B cell (primary cell): ENCODE measurements at regions not wholly inside any gene's neighbourhood (a gene's known extent, or its start where the extent isn't known, plus 50 kb on each side); places are given as distances from the start of the nearest gene placed in this dataset.
"Not testable (repeated sequence)": the region's sequence is repeated elsewhere in the genome, so short reads cannot be mapped to it uniquely, and the experiment has no call there.

ENCODE experiments used
- ATAC-seq: fragments of 200-7000 bp; cut with Tn5 transposase; one replicate; pipeline ENCODE4 v1.10.0; 2021; ENCODE audit warnings: low read depth, mild to moderate bottlenecking, moderate number of reproducible peaks, moderate library complexity
- CTCF ChIA-PET: fragments of 350-600 bp; sonication (Branson Sonifier 250); formaldehyde crosslinking; loops from one replicate; lab custom pipeline; 2021; ENCODE audit warnings: antibody characterized with exemption, inconsistent platforms; lab: Charles Lee
- POLR2A ChIA-PET: fragments of 350-600 bp; sonication (Branson Sonifier 250); formaldehyde crosslinking; loops from one replicate; lab custom pipeline; 2021; ENCODE audit warnings: antibody characterized with exemption; lab: Charles Lee
- DNase-seq: peaks from one replicate; pipeline ENCODE4 v3.0.0; 2013
- H2AFZ ChIP-seq: 2 replicates; pipeline ENCODE4 v1.6.1; 2012; ENCODE audit warnings: mild to moderate bottlenecking, low read depth, low read length; ENCODE audit not compliant: insufficient read depth, poor library complexity, severe bottlenecking
- H3K27ac ChIP-seq, 2 donors: 1 replicate in 1 of 2; 2 replicates in 1 of 2; pipeline ENCODE4 v1.5.1; 2012 to 2013; ENCODE audit warnings: low read length in 2 of 2, mild to moderate bottlenecking in 2 of 2, moderate library complexity in 1 of 2
- H3K27me3 ChIP-seq, 4 experiments: fragments of 200-600 bp in 1 of 4; sonication (generic) in 1 of 4; replicated peaks in 1 of 4; 1 replicate in 2 of 4; 2 replicates in 2 of 4; pipeline versions ENCODE4 v1.6.1 to v1.7.0; 2013 to 2016; ENCODE audit warnings: low read length in 3 of 4, mild to moderate bottlenecking in 2 of 4, mixed read lengths in 1 of 4, moderate library complexity in 1 of 4; ENCODE audit not compliant: insufficient read depth in 4 of 4, control insufficient read depth in 3 of 4; ENCODE audit errors: control extremely low read depth in 1 of 4
- H3K36me3 ChIP-seq, 2 experiments: replicated peaks in 1 of 2; 1 replicate in 1 of 2; 2 replicates in 1 of 2; pipeline versions ENCODE4 v1.6.1 to v1.7.1; 2013; ENCODE audit warnings: low read length in 1 of 2; ENCODE audit not compliant: insufficient read depth in 2 of 2, control insufficient read depth in 1 of 2; ENCODE audit errors: control extremely low read depth in 1 of 2, extremely low read depth in 1 of 2
- H3K4me1 ChIP-seq, 2 donors: fragments of 200-600 bp in 1 of 2; sonication (generic) in 1 of 2; 1 replicate in 1 of 2; 2 replicates in 1 of 2; pipeline versions ENCODE4 v1.5.1 to v1.6.1; 2013 to 2017; ENCODE audit warnings: low read length in 2 of 2; ENCODE audit not compliant: control insufficient read depth in 2 of 2, insufficient read depth in 2 of 2
- H3K4me2 ChIP-seq: replicated peaks from 2 replicates; pipeline ENCODE3; 2012; ENCODE audit warnings: mild to moderate bottlenecking, low read depth, low read length; ENCODE audit not compliant: poor library complexity, severe bottlenecking
- H3K4me3 ChIP-seq, 5 experiments: fragments of 200-600 bp in 1 of 5; sonication (generic) in 1 of 5; 1 replicate in 3 of 5; 2 replicates in 2 of 5; pipeline versions ENCODE4 v1.5.1 to v1.7.0; 2011 to 2016; ENCODE audit warnings: low read length in 4 of 5, mild to moderate bottlenecking in 4 of 5, low read depth in 2 of 5, control low read depth in 1 of 5, moderate library complexity in 1 of 5; ENCODE audit not compliant: insufficient read depth in 1 of 5; ENCODE audit errors: control extremely low read depth in 1 of 5, extremely low read depth in 1 of 5
- H3K79me2 ChIP-seq: fragments of 200-600 bp; sonication (generic); one replicate; pipeline ENCODE4 v1.6.0; 2016; ENCODE audit warnings: low read length; ENCODE audit not compliant: control insufficient read depth, insufficient read depth
- H3K9ac ChIP-seq: fragments of 200-600 bp; sonication (generic); 2 replicates; pipeline ENCODE4 v1.6.1; 2017; ENCODE audit warnings: mild to moderate bottlenecking, low read length, moderate library complexity
- H3K9me3 ChIP-seq, 3 donors: one replicate each; pipeline versions ENCODE4 v1.6.1 to v1.7.1; 2013; ENCODE audit warnings: low read length in 2 of 3; ENCODE audit not compliant: control insufficient read depth in 2 of 3, insufficient read depth in 1 of 3; ENCODE audit errors: control extremely low read depth in 1 of 3
- H4K20me1 ChIP-seq: 2 replicates; pipeline ENCODE4 v1.6.0; 2012; ENCODE audit warnings: mild to moderate bottlenecking, low read length; ENCODE audit not compliant: insufficient read depth, control insufficient read depth, poor library complexity, severe bottlenecking
- H3K27ac Mint-ChIP-seq: one replicate; pipeline ENCODE4 v1.8.0; 2021; ENCODE audit warnings: mixed read lengths
- H3K27me3 Mint-ChIP-seq: one replicate; pipeline ENCODE4 v1.8.0; 2021; ENCODE audit warnings: mixed read lengths
- H3K4me1 Mint-ChIP-seq: one replicate; pipeline ENCODE4 v1.8.0; 2021; ENCODE audit warnings: mixed read lengths
- H3K4me3 Mint-ChIP-seq: one replicate; pipeline ENCODE4 v1.8.0; 2021; ENCODE audit warnings: mixed read lengths
- H3K9me3 Mint-ChIP-seq: one replicate; pipeline ENCODE4 v1.8.0; 2022; ENCODE audit warnings: mixed read lengths; ENCODE audit not compliant: insufficient read depth
- CTCF ChIP-seq: fragments of 200-600 bp; IDR thresholded peaks from one replicate; pipeline ENCODE4 v1.8.0; 2022; ENCODE audit warnings: antibody characterized with exemption, mild to moderate bottlenecking
- EZH2 ChIP-seq: IDR thresholded peaks from 2 replicates; pipeline ENCODE4 v1.6.1; 2012; ENCODE audit warnings: borderline replicate concordance, low read depth, mild to moderate bottlenecking, moderate library complexity, low read length; ENCODE audit not compliant: insufficient read depth, poor library complexity, severe bottlenecking
- WGBS: methylation state at CpG from one replicate; pipeline ENCODE4 v1.1.5; 2013; ENCODE audit warnings: missing lambda C conversion rate; ENCODE audit not compliant: insufficient coverage; 5-methylcytosine and 5-hydroxymethylcytosine counted together
- intact Hi-C: fragments of 100-400 bp; cut with micrococcal nuclease; formaldehyde crosslinking; loops from one replicate; pipeline ENCODE4 v1.10.0; 2022

- no peak for TF ChIP-seq CTCF
- TF ChIP-seq EZH2, result no peak
- ATAC-seq (no peak), DNase-seq (no peak)
- Mint-ChIP-seq H3K27ac (no peak overlapping the region), H3K27me3 (no peaks in the 10 kb centered on the region), H3K4me1 (no peaks in the 10 kb centered on the region), H3K4me3 (no peak overlapping the region), H3K9me3 (peaks cover 8% of the 10 kb centered on the region)
- no peak overlapping the region for H3K9ac ChIP-seq
- intact Hi-C loops, result no loop called here
- H3K27ac ChIP-seq, result no peak overlapping the region
- H3K79me2 ChIP-seq, result no peaks in the 10 kb centered on the region
- H3K4me2 ChIP-seq, result no peak overlapping the region
- no CpG with 5 or more reads among the region's 3 CpGs for WGBS
- ChIA-PET CTCF (no interaction called here), POLR2A (no interaction called here)
- no peaks in the 10 kb centered on the region for H3K4me1 ChIP-seq
- no peak overlapping the region for H2AFZ ChIP-seq
- H4K20me1 ChIP-seq, result no peaks in the 10 kb centered on the region
- no peaks in the 10 kb centered on the region for H3K36me3 ChIP-seq
- H3K9me3 ChIP-seq, result no peaks in the 10 kb centered on the region
- H3K27me3 ChIP-seq, result no peaks in the 10 kb centered on the region
- no peak overlapping the region for H3K4me3 ChIP-seq
These were observed 200.5 kb downstream of the PCDH20 start for GRCh38 chr13:61215116-61215515.

- no peak overlapping the region for H3K27ac Mint-ChIP-seq
- Histone ChIP-seq H2AFZ (no peak overlapping the region), H3K27me3 (no peaks in the 10 kb centered on the region), H3K36me3 (no peaks in the 10 kb centered on the region), H3K27ac (no peak overlapping the region), H3K4me1 (no peaks in the 10 kb centered on the region), H3K79me2 (no peaks in the 10 kb centered on the region), H3K9me3 (no peaks in the 10 kb centered on the region), H3K9ac (no peak overlapping the region), H3K4me3 (no peak overlapping the region), H3K4me2 (no peak overlapping the region), H4K20me1 (no peaks in the 10 kb centered on the region)
- H3K27me3 Mint-ChIP-seq, result no peaks in the 10 kb centered on the region
- ATAC-seq, result no peak
- WGBS, result no CpG with 5 or more reads among the region's 4 CpGs
- CTCF ChIA-PET, result no interaction called here
- intact Hi-C loops, result no loop called here
- no peaks in the 10 kb centered on the region for H3K4me1 Mint-ChIP-seq
- peaks cover 8% of the 10 kb centered on the region for H3K9me3 Mint-ChIP-seq
- no peak overlapping the region for H3K4me3 Mint-ChIP-seq
- TF ChIP-seq CTCF (no peak), EZH2 (no peak)
- POLR2A ChIA-PET, result no interaction called here
- DNase-seq, result no peak
These were observed 201.1 kb downstream of the PCDH20 start for GRCh38 chr13:61214551-61214950.

- POLR2A ChIA-PET, H3K9me3 ChIP-seq, H2AFZ ChIP-seq, H3K27ac ChIP-seq, H3K79me2 ChIP-seq, H3K4me3 ChIP-seq, H3K9me3 Mint-ChIP-seq, H4K20me1 ChIP-seq, H3K4me1 ChIP-seq, H3K27ac Mint-ChIP-seq, H3K4me3 Mint-ChIP-seq, H3K27me3 ChIP-seq, H3K4me2 ChIP-seq, intact Hi-C loops, H3K27me3 Mint-ChIP-seq, ATAC-seq, DNase-seq, H3K9ac ChIP-seq, CTCF ChIA-PET, H3K36me3 ChIP-seq, H3K4me1 Mint-ChIP-seq: not testable (repeated sequence)
- 88% methylated on average over 11 of the region's 11 CpGs for WGBS
These were observed 209.8 kb downstream of the PCDH20 start for GRCh38 chr13:61205898-61206297.
